OCI-LY1 (cell line): ENCODE measurements at regions not wholly inside any gene's neighbourhood (a gene's known extent, or its start where the extent isn't known, plus 50 kb on each side); places are given as distances from the start of the nearest gene placed in this dataset.
"Not testable (repeated sequence)": the region's sequence is repeated elsewhere in the genome, so short reads cannot be mapped to it uniquely, and the experiment has no call there.

Experiments used
- H2AFZ ChIP-seq: fragments of 200-600 bp; sonication (generic), shearing (Covaris generic); 2 replicates; pipeline ENCODE4 v1.6.0; 2014; ENCODE audit warnings: antibody characterized with exemption, mild to moderate bottlenecking, low read length
- H3F3A ChIP-seq: fragments of 200-600 bp; sonication (generic), shearing (Covaris generic); 2 replicates; pipeline ENCODE4 v1.6.0; 2014; ENCODE audit warnings: mild to moderate bottlenecking, antibody characterized with exemption, low read length, moderate library complexity; ENCODE audit not compliant: insufficient read depth
- H3K27ac ChIP-seq: fragments of 200-600 bp; sonication (generic); 2 replicates; pipeline ENCODE4 v1.5.1; 2014; ENCODE audit warnings: low read length, mixed run types, mild to moderate bottlenecking, low read depth; ENCODE audit not compliant: poor library complexity, severe bottlenecking
- H3K27me3 ChIP-seq: fragments of 200-600 bp; sonication (generic); 2 replicates; pipeline ENCODE4 v1.6.0; 2014; ENCODE audit warnings: antibody characterized with exemption, mild to moderate bottlenecking, low read length, moderate library complexity; ENCODE audit not compliant: insufficient read depth
- H3K36me3 ChIP-seq: fragments of 200-600 bp; sonication (generic); 2 replicates; pipeline ENCODE4 v1.6.1; 2014; ENCODE audit warnings: mild to moderate bottlenecking, antibody characterized with exemption, low read length, moderate library complexity, mixed read lengths; ENCODE audit not compliant: insufficient read depth
- H3K4me1 ChIP-seq: fragments of 200-600 bp; sonication (generic); 2 replicates; pipeline ENCODE4 v1.5.1; 2014; ENCODE audit warnings: mild to moderate bottlenecking, low read length, moderate library complexity; ENCODE audit not compliant: insufficient read depth, severe bottlenecking
- H3K4me2 ChIP-seq: fragments of 200-600 bp; sonication (generic), shearing (Covaris generic); 2 replicates; pipeline ENCODE4 v1.6.1; 2014; ENCODE audit warnings: low read length
- H3K4me3 ChIP-seq: fragments of 200-600 bp; sonication (generic); 2 replicates; pipeline ENCODE4 v1.5.1; 2014; ENCODE audit warnings: low read length, low read depth, mild to moderate bottlenecking, mixed read lengths; ENCODE audit not compliant: poor library complexity, severe bottlenecking
- H3K79me2 ChIP-seq: fragments of 200-600 bp; shearing (Covaris generic); 2 replicates; pipeline ENCODE4 v1.6.1; 2016; ENCODE audit warnings: mixed run types, low read length, mixed read lengths; ENCODE audit not compliant: insufficient read depth
- H3K9ac ChIP-seq: fragments of 200-600 bp; sonication (generic), shearing (Covaris generic); 2 replicates; pipeline ENCODE4 v1.6.1; 2014; ENCODE audit warnings: mild to moderate bottlenecking, low read length, mixed read lengths
- H3K9me2 ChIP-seq: fragments of 200-600 bp; sonication (generic), shearing (Covaris generic); 2 replicates; pipeline ENCODE4 v1.6.1; 2014; ENCODE audit warnings: low read depth, mild to moderate bottlenecking, low read length, mixed read lengths
- H3K9me3 ChIP-seq: fragments of 200-600 bp; shearing (Covaris generic); 2 replicates; pipeline ENCODE4 v1.6.1; 2014; ENCODE audit warnings: low read length, mixed read lengths
- H4K20me1 ChIP-seq: fragments of 200-600 bp; sonication (generic), shearing (Covaris generic); 2 replicates; pipeline ENCODE4 v1.6.0; 2016; ENCODE audit warnings: mild to moderate bottlenecking, low read length; ENCODE audit not compliant: insufficient read depth
- CTCF ChIP-seq: fragments of 200-600 bp; sonication (generic), shearing (Covaris generic); IDR thresholded peaks from 2 replicates; pipeline ENCODE4 v1.5.1; 2017; ENCODE audit warnings: mild to moderate bottlenecking, antibody characterized with exemption, low read length, moderate library complexity, mixed read lengths
- EZH2 ChIP-seq: fragments of 200-600 bp; sonication (generic), shearing (Covaris generic); IDR thresholded peaks from 2 replicates; pipeline ENCODE4 v1.8.0; 2017; ENCODE audit warnings: borderline replicate concordance, mixed run types, mild to moderate bottlenecking, antibody characterized with exemption, low read length, moderate library complexity, mixed read lengths

- Histone ChIP-seq H3K27me3 (0 out of 2 replicates have a peak, but pooled peaks cover 4% of the 10 kb centered on the region), H2AFZ (no peak overlapping the region), H3K4me1 (no peaks in the 10 kb centered on the region), H4K20me1 (no peaks in the 10 kb centered on the region), H3F3A (no peaks in the 10 kb centered on the region), H3K79me2 (no peaks in the 10 kb centered on the region), H3K9ac (no peak overlapping the region), H3K4me2 (no peak overlapping the region), H3K9me2 (no peaks in the 10 kb centered on the region), H3K9me3 (no peaks in the 10 kb centered on the region), H3K27ac (no peak overlapping the region), H3K4me3 (no peak overlapping the region), H3K36me3 (no peaks in the 10 kb centered on the region)
- no peak for TF ChIP-seq CTCF
- TF ChIP-seq EZH2, result no peak
Measured at GRCh38 chr22:44570476-44571445, 72.7 kb upstream of the RTL6 start.

GRCh38 chr22:44569561-44569991, 71.5 kb upstream of the RTL6 start:
- Histone ChIP-seq H3K4me3 (no peak overlapping the region), H3F3A (no peaks in the 10 kb centered on the region), H3K27me3 (0 out of 2 replicates have a peak, but pooled peaks cover 4% of the 10 kb centered on the region), H3K4me2 (no peak overlapping the region), H3K36me3 (no peaks in the 10 kb centered on the region), H3K4me1 (no peaks in the 10 kb centered on the region), H3K9me3 (peaks cover under 1% of the 10 kb centered on the region; the same call in 1 of the 2 replicates), H4K20me1 (no peaks in the 10 kb centered on the region), H3K27ac (no peak overlapping the region), H3K9me2 (no peaks in the 10 kb centered on the region), H3K9ac (no peak overlapping the region), H3K79me2 (no peaks in the 10 kb centered on the region), H2AFZ (no peak overlapping the region)
- no peak for TF ChIP-seq EZH2
- TF ChIP-seq CTCF, result no peak

GRCh38 chr22:44567846-44568493, 69.9 kb upstream of the RTL6 start:
- Histone ChIP-seq H4K20me1 (no peaks in the 10 kb centered on the region), H3K27ac (no peak overlapping the region), H2AFZ (no peak overlapping the region), H3K9me3 (peaks cover 7% of the 10 kb centered on the region; the same call in 1 of the 2 replicates), H3F3A (no peaks in the 10 kb centered on the region), H3K9ac (no peak overlapping the region), H3K4me3 (no peak overlapping the region), H3K9me2 (no peaks in the 10 kb centered on the region), H3K27me3 (0 out of 2 replicates have a peak, but pooled peaks cover 4% of the 10 kb centered on the region), H3K79me2 (no peaks in the 10 kb centered on the region), H3K4me2 (no peak overlapping the region), H3K36me3 (no peaks in the 10 kb centered on the region; the same call in 1 of the 2 replicates), H3K4me1 (no peaks in the 10 kb centered on the region)
- TF ChIP-seq CTCF (peak; percentile 52), EZH2 (no peak)

GRCh38 chr22:44567378-44567841, 69.4 kb upstream of the RTL6 start:
- H3K9me3 ChIP-seq, result not testable (repeated sequence)

More at GRCh38 chr22:44567378-44567841, 69.4 kb upstream of the RTL6 start:
- H3K9me2 ChIP-seq, H3K27ac ChIP-seq, H3F3A ChIP-seq, H3K79me2 ChIP-seq, H3K4me3 ChIP-seq, H3K4me1 ChIP-seq, H3K36me3 ChIP-seq, H2AFZ ChIP-seq, H3K27me3 ChIP-seq, H3K9ac ChIP-seq, H3K4me2 ChIP-seq, H4K20me1 ChIP-seq: not testable (repeated sequence)
